ACHN (cell line): ENCODE measurements at regions not wholly inside any gene's neighbourhood (a gene's known extent, or its start where the extent isn't known, plus 50 kb on each side); places are given as distances from the start of the nearest gene placed in this dataset.
"Not testable (repeated sequence)": the region's sequence is repeated elsewhere in the genome, so short reads cannot be mapped to it uniquely, and the experiment has no call there.

Source experiments
- DNase-seq: peaks from one replicate; pipeline ENCODE4 v3.0.0-alpha.2; 2015
- in situ Hi-C: cut with HindIII; loops from 2 replicates; pipeline ENCODE4 v1.10.0; 2017; ENCODE audit warnings: low sequenced_read_pairs, low pct_ligation_motif_present, low pct_unique_long_range_greater_than_20kb

- no peak for DNase-seq
- in situ Hi-C loops, result no loop called here
These were observed 362.5 kb downstream of the RAB38 start for GRCh38 chr11:87812571-87813365.

DNA sequence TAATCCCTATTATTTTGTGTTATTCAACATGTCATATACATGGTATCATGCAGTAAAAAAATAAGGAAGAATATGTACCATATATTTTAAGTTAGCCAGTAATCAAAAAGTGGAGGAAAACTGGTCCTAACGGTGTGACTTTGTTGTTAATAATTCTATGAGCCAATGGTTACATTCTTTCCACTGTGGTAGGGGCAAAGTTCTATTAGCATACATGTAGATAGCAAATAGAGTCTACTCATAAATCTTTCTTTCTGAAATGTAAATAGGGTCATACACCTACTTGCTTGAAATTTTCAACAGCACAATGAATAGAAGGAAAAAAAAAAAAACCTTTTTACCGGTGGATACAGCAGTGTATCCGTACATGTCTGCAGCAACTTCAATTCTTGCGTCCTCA, 364.8 kb downstream of the RAB38 start:
- in situ Hi-C loops, result no loop called here
- no peak for DNase-seq

DNA sequence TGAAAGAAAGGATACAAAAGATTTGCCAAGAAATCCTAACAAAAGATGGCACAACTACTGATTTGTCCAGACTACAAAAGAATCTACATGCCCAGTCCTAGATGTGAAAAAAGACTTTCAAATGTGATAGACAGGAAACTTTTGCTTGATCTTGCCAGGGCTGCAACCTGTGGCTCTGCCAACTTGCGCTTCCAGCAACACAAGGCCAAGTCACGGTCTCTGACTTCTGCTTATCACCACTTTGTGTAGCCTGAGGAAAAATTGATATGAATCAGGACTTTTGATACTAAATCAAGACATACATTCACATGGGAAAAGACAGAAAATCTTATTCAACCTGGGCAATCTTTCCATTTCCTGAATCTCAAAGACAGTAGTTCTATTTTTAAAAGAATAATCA, 366.0 kb downstream of the RAB38 start:
- no peak for DNase-seq
- in situ Hi-C loops, result no loop called here

DNA sequence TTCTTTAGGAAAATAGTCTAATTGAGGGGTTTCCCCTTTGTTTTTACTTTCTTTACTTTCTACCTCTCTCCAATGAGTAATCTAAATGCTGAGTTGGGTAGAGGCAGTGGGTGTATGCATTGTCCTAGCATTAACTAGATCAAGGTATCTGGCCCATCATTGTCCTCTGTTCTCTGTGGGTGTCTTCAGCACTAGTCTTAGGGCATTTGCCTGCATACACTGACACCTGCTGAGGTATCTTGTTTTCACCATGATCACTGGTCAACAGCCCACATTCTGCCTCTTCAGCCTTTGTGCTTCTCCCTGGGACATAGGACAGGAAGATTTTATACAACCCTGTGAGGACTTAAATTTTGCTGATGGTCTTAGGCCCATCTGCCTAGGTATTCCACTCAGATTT, 371.1 kb downstream of the RAB38 start:
- no peak for DNase-seq
- in situ Hi-C loops, result no loop called here

- no peak for DNase-seq
- in situ Hi-C loops, result no loop called here
These were observed 371.5 kb downstream of the RAB38 start for GRCh38 chr11:87803748-87804147.

DNA sequence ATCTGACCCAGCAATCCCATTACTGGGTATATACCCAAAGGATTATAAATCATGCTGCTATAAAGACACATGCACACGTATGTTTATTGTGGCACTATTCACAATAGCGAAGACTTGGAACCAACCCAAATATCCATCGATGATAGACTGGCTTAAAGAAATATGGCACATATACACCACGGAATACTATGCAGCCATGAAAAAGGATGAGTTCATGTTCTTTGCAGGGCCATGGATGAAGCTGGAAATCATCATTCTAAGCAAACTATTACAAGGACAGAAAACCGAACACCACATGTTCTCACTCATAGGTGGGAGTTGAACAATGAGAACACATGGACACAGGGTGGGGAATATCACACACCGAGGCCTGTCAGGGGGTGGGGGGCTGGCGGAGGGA, 390.4 kb downstream of the RAB38 start:
- in situ Hi-C loops, DNase-seq: not testable (repeated sequence)

- no peak for DNase-seq
These were observed 395.2 kb downstream of the RAB38 start for GRCh38 chr11:87780068-87780413.

DNA sequence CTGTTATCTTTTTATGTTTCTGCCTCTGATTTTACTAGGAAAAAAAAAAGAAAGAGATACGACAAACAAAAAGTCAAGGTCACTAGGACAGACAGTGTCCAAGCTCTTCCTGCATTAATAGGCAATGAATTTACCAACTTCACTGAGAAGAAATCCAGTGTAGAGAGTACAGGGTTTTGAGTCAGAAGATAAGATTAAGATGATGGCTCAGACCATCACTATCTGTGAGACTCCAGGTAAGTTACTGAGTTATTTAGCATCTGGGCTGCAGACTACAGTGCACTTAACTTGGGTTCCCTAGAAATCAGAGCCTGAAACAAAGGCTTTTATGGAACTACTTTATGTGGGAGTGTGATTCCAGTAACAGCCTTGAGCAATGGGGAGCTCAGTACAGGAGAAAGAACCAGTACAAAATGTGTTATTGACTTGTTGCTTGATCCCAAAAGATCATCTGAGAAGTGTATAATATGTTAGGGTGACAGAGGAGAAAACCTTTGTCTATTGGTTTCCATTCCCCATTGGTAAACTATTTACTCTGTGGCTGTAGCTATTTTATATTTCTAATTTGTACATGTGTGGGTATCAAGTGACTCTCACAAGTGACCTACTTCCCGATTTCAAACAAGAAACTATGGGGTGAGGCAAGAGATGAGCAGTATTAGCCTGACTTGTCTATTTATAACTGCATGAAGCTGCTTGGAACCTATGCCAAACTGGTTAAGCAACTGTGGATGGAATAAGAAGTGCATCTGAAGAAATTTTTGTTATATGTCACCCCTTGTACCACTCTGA, 395.8 kb downstream of the RAB38 start:
- in situ Hi-C loops, result no loop called here
- no peak for DNase-seq

More at GRCh38 chr11:87780068-87780413, 395.2 kb downstream of the RAB38 start:
- in situ Hi-C loops, result no loop called here

DNA sequence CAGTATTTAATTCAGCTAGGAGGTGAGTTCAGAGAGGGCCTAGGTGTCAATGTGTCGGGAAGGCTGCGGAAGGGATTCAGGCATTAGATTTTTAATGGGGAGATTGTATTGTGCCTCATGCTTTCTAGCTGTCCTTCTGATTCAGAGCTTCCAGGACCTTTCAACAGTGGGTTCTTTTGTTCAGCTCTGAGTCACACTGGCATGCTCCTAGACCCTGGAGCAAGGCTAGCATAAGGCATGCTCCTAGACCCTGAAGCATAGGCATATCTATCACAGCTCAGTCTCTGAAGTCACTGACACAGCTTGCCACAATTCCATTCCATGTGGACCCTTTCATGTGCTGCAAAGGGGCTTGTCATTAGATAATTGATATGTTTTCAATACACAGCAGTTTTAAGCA, 396.9 kb downstream of the RAB38 start:
- DNase-seq, result no peak
- in situ Hi-C loops, result no loop called here

DNA sequence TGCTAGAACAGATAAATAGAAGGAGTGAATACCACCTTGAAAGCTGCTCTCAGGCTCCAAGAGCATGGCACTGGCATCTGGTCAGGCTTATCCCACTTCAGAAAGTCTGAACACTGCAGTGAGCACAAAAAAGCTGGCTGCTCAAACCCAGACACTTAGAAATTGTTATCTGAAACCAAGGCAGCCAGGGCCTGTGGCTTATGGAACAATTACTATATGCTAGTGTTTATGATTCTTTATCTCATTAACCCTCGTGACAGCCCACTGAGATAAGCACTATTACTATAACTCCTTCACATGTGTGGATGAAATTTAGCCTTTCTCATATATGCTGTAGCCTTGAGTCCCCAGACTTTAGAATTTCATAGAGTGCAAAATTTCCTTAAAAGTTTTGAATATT, 400.2 kb downstream of the RAB38 start:
- in situ Hi-C loops, result no loop called here
- no peak for DNase-seq

DNA sequence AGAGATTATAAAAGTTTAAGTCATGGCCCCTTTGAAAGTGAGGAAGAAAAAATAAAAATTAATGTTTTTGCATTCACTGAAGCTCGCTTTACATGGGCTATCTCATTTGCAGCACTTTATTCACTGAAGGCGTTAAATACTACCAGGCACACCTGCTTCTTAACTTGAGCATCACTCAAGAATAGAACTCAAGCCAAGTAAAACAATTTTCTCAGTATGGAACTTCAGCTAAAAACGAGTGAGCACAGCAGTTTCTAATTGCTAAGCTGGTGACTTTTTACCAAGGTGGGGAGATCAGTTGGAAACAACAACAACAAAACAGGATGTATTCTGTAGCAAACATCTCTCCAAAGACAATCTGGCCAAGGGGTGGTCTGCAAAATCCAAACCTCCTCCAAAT, 405.6 kb downstream of the RAB38 start:
- no peak for DNase-seq
- in situ Hi-C loops, result no loop called here

DNA sequence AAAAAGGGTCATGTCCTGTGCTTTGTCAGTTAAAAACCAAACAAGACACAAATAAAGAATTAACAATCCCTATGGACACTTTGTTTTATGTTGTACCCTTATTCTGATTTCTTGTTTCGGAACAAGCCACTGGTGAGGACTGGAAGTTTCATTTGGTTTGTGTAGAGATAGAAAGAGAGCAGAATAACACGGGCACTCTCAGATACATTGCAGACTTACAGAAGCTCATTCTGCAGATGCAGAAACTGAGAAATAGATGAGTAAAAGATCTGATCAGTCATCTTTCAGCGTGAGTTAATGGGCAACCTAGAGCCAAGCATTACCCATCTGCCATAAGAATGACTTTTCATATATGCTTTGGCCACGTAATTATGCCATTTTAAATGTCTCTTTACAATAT, 407.6 kb downstream of the RAB38 start:
- in situ Hi-C loops, result no loop called here
- DNase-seq, result no peak

GRCh38 chr11:87764075-87764474, 411.2 kb downstream of the RAB38 start:
- in situ Hi-C loops, DNase-seq: not testable (repeated sequence)

- in situ Hi-C loops, result no loop called here
- no peak for DNase-seq
These were observed 420.6 kb downstream of the RAB38 start for GRCh38 chr11:87754685-87755084.

DNA sequence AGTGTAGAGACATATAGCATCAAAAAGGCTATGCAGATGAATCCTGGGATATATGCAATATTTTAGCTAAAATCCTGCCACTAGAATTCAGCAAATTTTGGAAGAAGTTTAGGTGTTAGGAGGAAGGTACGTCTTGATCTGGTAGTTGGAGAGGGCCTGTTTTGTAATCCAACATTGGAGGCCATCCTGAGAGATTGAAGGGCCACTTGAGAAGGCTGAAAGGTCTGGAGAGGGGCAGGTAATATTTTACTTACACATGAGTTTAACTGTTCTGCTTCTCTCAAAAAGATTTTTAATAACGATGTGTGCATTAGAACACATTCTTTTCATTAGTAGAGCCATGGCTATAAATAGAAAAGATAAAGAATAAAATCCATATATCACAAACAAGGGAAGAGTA, 422.1 kb downstream of the RAB38 start:
- DNase-seq, result no peak
- in situ Hi-C loops, result no loop called here

GRCh38 chr11:87743007-87743406, 432.2 kb downstream of the RAB38 start:
- in situ Hi-C loops, result no loop called here
- DNase-seq, result no peak

DNA sequence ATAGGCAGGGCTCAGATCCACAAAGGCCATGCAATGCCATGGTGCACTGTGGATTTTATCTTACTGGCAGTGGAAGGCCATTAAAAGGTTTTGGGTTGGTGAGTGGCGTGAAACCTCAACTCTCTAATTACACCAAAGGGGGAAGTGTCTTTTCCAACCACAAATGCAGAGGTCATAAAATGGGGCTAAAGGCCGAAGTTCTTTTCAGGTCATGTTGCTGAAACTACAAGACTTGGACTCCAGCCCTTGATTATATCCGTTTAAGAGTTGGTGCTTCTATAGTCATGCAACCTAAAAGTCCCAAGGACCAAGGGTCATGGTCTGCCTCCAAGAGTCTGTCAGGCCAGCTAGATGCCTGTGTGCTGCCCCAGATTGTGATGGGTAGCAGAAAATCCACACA, 434.3 kb downstream of the RAB38 start:
- in situ Hi-C loops, result no loop called here
- DNase-seq, result no peak

GRCh38 chr11:87740451-87740850, 434.8 kb downstream of the RAB38 start:
- in situ Hi-C loops, result no loop called here
- DNase-seq, result no peak

DNA sequence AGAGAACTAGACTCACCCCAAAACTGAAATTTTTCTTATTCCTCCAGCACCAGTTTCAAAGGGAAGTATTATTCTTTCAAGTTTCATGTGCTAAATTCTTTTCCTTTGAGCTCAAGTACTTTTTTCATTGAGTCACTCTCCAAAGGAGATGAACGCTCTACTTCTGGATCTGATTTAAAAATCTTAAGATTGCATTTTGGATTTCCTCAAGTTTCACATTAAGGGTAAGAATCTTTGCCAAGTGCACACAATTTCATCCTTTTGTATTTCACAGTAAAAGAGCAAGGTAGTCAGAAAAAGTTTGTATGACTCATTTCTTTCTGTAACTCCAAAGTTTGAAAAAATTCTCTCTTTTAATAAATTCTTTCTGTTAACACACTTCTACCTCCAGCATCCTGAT, 435.5 kb downstream of the RAB38 start:
- in situ Hi-C loops, result no loop called here
- DNase-seq, result no peak

DNA sequence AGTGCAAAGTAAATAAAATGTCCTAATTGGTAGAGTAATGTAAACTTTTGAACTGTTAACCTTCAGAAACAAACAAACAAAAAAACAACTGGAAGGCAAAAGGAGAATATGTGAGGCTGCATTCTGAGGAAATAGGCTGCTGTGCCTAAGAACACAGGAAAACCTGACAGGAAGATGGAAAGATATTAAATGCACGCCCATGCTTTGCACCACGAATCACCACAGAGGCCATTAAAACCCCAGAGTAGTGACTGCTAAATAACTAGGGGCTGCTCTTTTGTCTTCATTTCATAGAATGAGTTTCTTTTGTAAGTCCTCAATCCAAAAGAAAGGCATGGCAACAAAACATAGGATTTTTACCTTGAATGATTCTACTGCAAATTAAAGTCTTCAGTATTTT, 436.0 kb downstream of the RAB38 start:
- DNase-seq, result no peak
- in situ Hi-C loops, result no loop called here
